ENCODE measurements at regions not wholly inside any gene's neighbourhood (a gene's known extent, or its start where the extent isn't known, plus 50 kb on each side); places are given as distances from the start of the nearest gene placed in this dataset.
"Not testable (repeated sequence)": the region's sequence is repeated elsewhere in the genome, so short reads cannot be mapped to it uniquely, and the experiment has no call there.

GRCh38 chrX:110519906-110520452 is 161.3 kb downstream of the RTL9 start:
- DNase-seq, result no peak

- not testable (repeated sequence) for DNase-seq
Observed at GRCh38 chrX:110520652-110521051, 162.0 kb downstream of the RTL9 start.

- no peak for DNase-seq
Observed at GRCh38 chrX:110531873-110532580, 173.4 kb downstream of the RTL9 start.

- DNase-seq, result no peak
Observed at GRCh38 chrX:110532581-110532931, 173.9 kb downstream of the RTL9 start.

- no peak for DNase-seq
Observed at GRCh38 chrX:110536816-110537215, 178.2 kb downstream of the RTL9 start.

GRCh38 chrX:110541266-110541665 is 182.6 kb downstream of the RTL9 start:
- no peak for DNase-seq

- not testable (repeated sequence) for DNase-seq
Observed at GRCh38 chrX:110550854-110551253, 192.2 kb downstream of the RTL9 start.

- DNase-seq, result no peak
Observed at GRCh38 chrX:110557864-110558263, 199.2 kb downstream of the RTL9 start.

- no peak for DNase-seq
Observed at GRCh38 chrX:110558406-110558805, 199.8 kb downstream of the RTL9 start.

- no peak for DNase-seq
Observed at GRCh38 chrX:110561034-110561433, 202.4 kb downstream of the RTL9 start.

GRCh38 chrX:110563282-110563681 is 204.6 kb downstream of the RTL9 start:
- no peak for DNase-seq

GRCh38 chrX:110568441-110568840 is 209.8 kb downstream of the RTL9 start:
- no peak for DNase-seq

GRCh38 chrX:110569506-110569905 is 210.9 kb downstream of the RTL9 start:
- no peak for DNase-seq

- DNase-seq, result no peak
Observed at GRCh38 chrX:110578270-110578669, 217.3 kb downstream of the CHRDL1 start.

GRCh38 chrX:110584083-110584482 is 211.5 kb downstream of the CHRDL1 start:
- no peak for DNase-seq

- no peak for DNase-seq
Observed at GRCh38 chrX:110588164-110588563, 207.5 kb downstream of the CHRDL1 start.

GRCh38 chrX:110588853-110589252 is 206.8 kb downstream of the CHRDL1 start:
- no peak for DNase-seq

- no peak for DNase-seq
Observed at GRCh38 chrX:110600745-110601310, 194.8 kb downstream of the CHRDL1 start.

- DNase-seq, result no peak
Observed at GRCh38 chrX:110614596-110614995, 181.0 kb downstream of the CHRDL1 start.

Measured in activated CD8-positive, alpha-beta memory T cell treated with anti-CD3 and anti-CD28 coated beads, Interleukin-2, amount 50 U/mL, for 4 hours (primary cell).